ENCODE measurements at regions not wholly inside any gene's neighbourhood (a gene's known extent, or its start where the extent isn't known, plus 50 kb on each side); places are given as distances from the start of the nearest gene placed in this dataset.

- TF ChIP-seq EP300 (IDR thresholded peaks at IDR 0.05; ENCODE audit: borderline replicate concordance) (no peak), EGR1 (IDR thresholded peaks at IDR 0.05) (no peak), REST (IDR thresholded peaks at IDR 0.05; ENCODE audit: low read depth) (no peak), TAF1 (IDR thresholded peaks at IDR 0.05; ENCODE audit: low read depth) (no peak), YY1 (IDR thresholded peaks at IDR 0.05; ENCODE audit: low read depth) (no peak), TCF12 (IDR thresholded peaks at IDR 0.05; ENCODE audit: low read depth) (no peak)
Observed at GRCh38 chr15:88375234-88375927, 91.8 kb downstream of the MRPL46 start.

Data from Ishikawa (cell line).